Neural progenitor cell (in vitro differentiated cells): ENCODE measurements at regions not wholly inside any gene's neighbourhood (a gene's known extent, or its start where the extent isn't known, plus 50 kb on each side); places are given as distances from the start of the nearest gene placed in this dataset.
"Not testable (repeated sequence)": the region's sequence is repeated elsewhere in the genome, so short reads cannot be mapped to it uniquely, and the experiment has no call there.

Experiments
- DNase-seq: peaks from one replicate; pipeline ENCODE4 v3.0.0-alpha.2; 2016; ENCODE audit warnings: low spot score
- H2AFZ ChIP-seq: fragments of 200-600 bp; sonication (generic); replicated peaks from 2 replicates; pipeline ENCODE4 v1.6.1; 2016; ENCODE audit warnings: antibody characterized with exemption
- H3F3A ChIP-seq: fragments of 200-600 bp; sonication (generic); 2 replicates; pipeline ENCODE4 v1.6.1; 2016; ENCODE audit warnings: antibody characterized with exemption, low read depth
- H3K27ac ChIP-seq: fragments of 200-600 bp; sonication (generic); 2 replicates; pipeline ENCODE4 v1.5.1; 2016; ENCODE audit warnings: mild to moderate bottlenecking
- H3K27me3 ChIP-seq: fragments of 200-600 bp; sonication (generic); 2 replicates; pipeline ENCODE4 v1.6.1; 2016; ENCODE audit warnings: mild to moderate bottlenecking, moderate library complexity
- H3K36me3 ChIP-seq: fragments of 200-600 bp; sonication (generic); 2 replicates; pipeline ENCODE4 v1.5.1; 2016
- H3K4me1 ChIP-seq: fragments of 200-600 bp; sonication (generic); 2 replicates; pipeline ENCODE4 v1.6.1; 2016; ENCODE audit warnings: mixed run types
- H3K4me2 ChIP-seq: fragments of 200-600 bp; sonication (generic); 2 replicates; pipeline ENCODE4 v1.6.1; 2016
- H3K4me3 ChIP-seq: fragments of 200-600 bp; sonication (generic); 2 replicates; pipeline ENCODE4 v1.5.1; 2016
- H3K79me2 ChIP-seq: fragments of 200-600 bp; sonication (generic); 2 replicates; pipeline ENCODE4 v1.6.1; 2016; ENCODE audit warnings: low read depth
- H3K9ac ChIP-seq: fragments of 200-600 bp; sonication (generic); 2 replicates; pipeline ENCODE4 v1.6.1; 2016
- H3K9me3 ChIP-seq: fragments of 200-600 bp; sonication (generic); 2 replicates; pipeline ENCODE4 v1.5.1; 2016; ENCODE audit warnings: low read depth
- H4K20me1 ChIP-seq: fragments of 200-600 bp; sonication (generic); 2 replicates; pipeline ENCODE4 v1.6.1; 2016; ENCODE audit warnings: low read depth
- H3K27ac Mint-ChIP-seq: 3 replicates; pipeline ENCODE4 v1.8.0; 2021; ENCODE audit warnings: mixed read lengths
- H3K27me3 Mint-ChIP-seq: 2 replicates; pipeline ENCODE4 v1.8.0; 2022; ENCODE audit warnings: low read depth, mild to moderate bottlenecking, inconsistent platforms, moderate library complexity, mixed read lengths; ENCODE audit not compliant: insufficient read depth
- H3K36me3 Mint-ChIP-seq: 3 replicates; pipeline ENCODE4 v1.8.0; 2021; ENCODE audit warnings: mixed read lengths
- H3K4me1 Mint-ChIP-seq: 3 replicates; pipeline ENCODE4 v1.8.0; 2021; ENCODE audit warnings: mixed read lengths
- H3K4me3 Mint-ChIP-seq: 3 replicates; pipeline ENCODE4 v1.8.0; 2021; ENCODE audit warnings: mild to moderate bottlenecking, moderate library complexity, mixed read lengths
- H3K9me3 Mint-ChIP-seq: 3 replicates; pipeline ENCODE4 v1.8.0; 2020; ENCODE audit warnings: mixed read lengths
- EZH2 ChIP-seq: fragments of 200-600 bp; sonication (generic); IDR thresholded peaks from 2 replicates; pipeline ENCODE4 v1.6.1; 2017; ENCODE audit warnings: antibody characterized with exemption, mild to moderate bottlenecking, moderate library complexity
- EZH2phosphoT487 ChIP-seq: fragments of 200-600 bp; sonication (generic); IDR thresholded peaks from 2 replicates; pipeline ENCODE4 v1.6.1; 2017; ENCODE audit warnings: antibody characterized with exemption
- TF ChIP-seq, protein P1 (sequence below): fragments of 200-600 bp; sonication (generic); IDR thresholded peaks from 2 replicates; pipeline ENCODE4 v1.5.1; 2017; ENCODE audit warnings: antibody characterized with exemption, mild to moderate bottlenecking

DNA sequence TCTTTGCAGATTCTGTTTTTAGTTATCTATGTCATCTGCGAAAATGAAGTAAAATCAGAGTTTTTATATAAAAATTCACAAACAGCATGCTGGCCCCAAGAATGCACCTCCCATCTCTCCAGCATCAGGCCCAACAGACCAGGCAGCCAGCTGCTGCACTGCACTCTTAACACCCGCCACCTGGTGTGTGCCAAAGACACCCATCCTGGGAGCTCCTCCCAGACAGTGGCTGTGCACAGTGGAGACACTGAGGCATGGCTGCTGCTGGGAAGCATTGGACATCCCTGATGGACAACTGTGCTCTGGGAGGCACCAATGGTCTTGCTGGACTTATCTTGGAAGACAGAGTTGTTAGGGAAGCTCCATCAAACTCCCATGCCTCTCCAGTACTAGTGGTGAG is 817.2 kb downstream of the TMEM121 start:
- Histone ChIP-seq H3K9me3 (peaks cover 71% of the 10 kb centered on the region), H3K9ac (no peak overlapping the region), H3K4me3 (no peak overlapping the region), H3K4me2 (no peak overlapping the region), H3K27ac (no peak overlapping the region), H3K36me3 (no peaks in the 10 kb centered on the region), H3K79me2 (no peaks in the 10 kb centered on the region), H2AFZ (no peak overlapping the region), H4K20me1 (no peaks in the 10 kb centered on the region), H3K27me3 (no peaks in the 10 kb centered on the region), H3F3A (no peaks in the 10 kb centered on the region), H3K4me1 (no peaks in the 10 kb centered on the region)
- peaks cover 73% of the 10 kb centered on the region for H3K9me3 Mint-ChIP-seq
- H3K4me1 Mint-ChIP-seq, result no peaks in the 10 kb centered on the region
- H3K27ac Mint-ChIP-seq, result no peak overlapping the region
- no peaks in the 10 kb centered on the region for H3K36me3 Mint-ChIP-seq
- TF ChIP-seq EZH2phosphoT487 (no peak), EZH2 (no peak)
- TF ChIP-seq, protein P1, sequence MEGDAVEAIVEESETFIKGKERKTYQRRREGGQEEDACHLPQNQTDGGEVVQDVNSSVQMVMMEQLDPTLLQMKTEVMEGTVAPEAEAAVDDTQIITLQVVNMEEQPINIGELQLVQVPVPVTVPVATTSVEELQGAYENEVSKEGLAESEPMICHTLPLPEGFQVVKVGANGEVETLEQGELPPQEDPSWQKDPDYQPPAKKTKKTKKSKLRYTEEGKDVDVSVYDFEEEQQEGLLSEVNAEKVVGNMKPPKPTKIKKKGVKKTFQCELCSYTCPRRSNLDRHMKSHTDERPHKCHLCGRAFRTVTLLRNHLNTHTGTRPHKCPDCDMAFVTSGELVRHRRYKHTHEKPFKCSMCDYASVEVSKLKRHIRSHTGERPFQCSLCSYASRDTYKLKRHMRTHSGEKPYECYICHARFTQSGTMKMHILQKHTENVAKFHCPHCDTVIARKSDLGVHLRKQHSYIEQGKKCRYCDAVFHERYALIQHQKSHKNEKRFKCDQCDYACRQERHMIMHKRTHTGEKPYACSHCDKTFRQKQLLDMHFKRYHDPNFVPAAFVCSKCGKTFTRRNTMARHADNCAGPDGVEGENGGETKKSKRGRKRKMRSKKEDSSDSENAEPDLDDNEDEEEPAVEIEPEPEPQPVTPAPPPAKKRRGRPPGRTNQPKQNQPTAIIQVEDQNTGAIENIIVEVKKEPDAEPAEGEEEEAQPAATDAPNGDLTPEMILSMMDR, result no peak
- no peak overlapping the region for H3K4me3 Mint-ChIP-seq
- no peak for DNase-seq
- H3K27me3 Mint-ChIP-seq, result peaks cover 7% of the 10 kb centered on the region

DNA sequence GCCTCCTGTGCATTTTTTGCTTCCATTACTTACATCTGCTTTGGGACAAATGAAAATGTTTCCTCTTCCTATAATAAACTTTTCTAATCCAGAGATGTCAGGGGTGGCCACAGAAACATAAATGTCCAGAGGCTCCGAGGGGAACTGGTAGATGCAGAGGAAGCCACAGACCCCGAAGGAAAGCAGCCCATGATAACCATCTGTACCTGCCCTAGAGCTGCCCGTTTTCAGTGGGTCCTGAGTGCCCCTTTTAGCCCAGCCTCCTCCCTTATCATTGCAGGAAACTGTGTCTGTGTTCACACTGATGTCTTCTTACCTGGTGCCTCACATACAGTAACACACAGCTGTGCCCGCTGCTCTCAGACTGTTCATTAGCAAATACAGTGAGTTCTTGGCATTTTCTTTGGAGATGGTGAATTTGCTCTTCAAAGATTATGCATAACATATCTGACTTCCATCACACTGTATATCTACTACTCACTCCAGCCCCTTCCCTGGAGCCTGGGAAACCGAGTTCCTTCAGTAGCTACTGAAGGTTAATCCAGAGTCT is 817.8 kb downstream of the TMEM121 start:
- not testable (repeated sequence) for H3K36me3 Mint-ChIP-seq, H4K20me1 ChIP-seq, H3K36me3 ChIP-seq, H3K4me3 Mint-ChIP-seq, H3K27ac ChIP-seq, H3F3A ChIP-seq, H3K79me2 ChIP-seq, H3K9ac ChIP-seq, H3K4me1 ChIP-seq, H3K4me3 ChIP-seq, H3K27me3 Mint-ChIP-seq, H3K27ac Mint-ChIP-seq, H3K4me1 Mint-ChIP-seq, H3K4me2 ChIP-seq, H2AFZ ChIP-seq, H3K27me3 ChIP-seq, DNase-seq
- peaks cover 78% of the 10 kb centered on the region for H3K9me3 Mint-ChIP-seq
- H3K9me3 ChIP-seq, result peaks cover 70% of the 10 kb centered on the region

DNA sequence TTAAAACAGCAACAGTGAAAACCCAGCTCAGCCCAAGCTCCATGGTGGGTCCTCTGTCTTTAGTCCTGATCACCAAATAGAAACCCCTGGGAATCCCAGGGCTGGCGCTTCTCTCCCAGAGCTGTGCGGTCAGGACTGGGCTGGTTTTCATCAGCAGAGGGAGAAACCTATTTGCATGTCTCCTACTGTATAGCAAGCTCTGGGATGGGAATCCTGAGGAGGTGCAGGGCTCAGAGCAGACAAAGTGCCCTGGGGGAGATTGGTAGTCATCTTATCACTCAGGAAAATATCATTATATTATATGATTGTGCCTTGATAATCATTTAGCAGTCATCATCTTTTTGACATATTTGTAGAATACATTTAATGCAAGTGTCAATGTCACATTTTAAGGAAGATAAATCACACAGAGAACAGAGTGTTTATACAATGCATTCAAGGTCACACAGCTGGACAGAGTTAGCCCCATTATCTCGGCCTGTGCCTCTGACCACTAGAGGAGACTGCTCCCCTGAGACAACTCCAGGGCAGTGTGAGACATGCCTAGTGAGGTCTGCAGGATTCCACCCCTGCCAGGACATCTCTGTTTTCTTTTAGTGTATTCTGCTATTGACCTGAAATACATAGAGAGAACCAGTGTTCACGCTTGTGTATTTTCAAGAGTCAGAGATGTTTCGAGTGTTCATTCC is 818.6 kb downstream of the TMEM121 start:
- H3K27ac Mint-ChIP-seq, H2AFZ ChIP-seq, H3K4me3 Mint-ChIP-seq, DNase-seq, H3K27ac ChIP-seq, H3K9ac ChIP-seq, H3K4me1 ChIP-seq, H3K4me2 ChIP-seq, H3K4me1 Mint-ChIP-seq, H3K36me3 Mint-ChIP-seq, H4K20me1 ChIP-seq, H3F3A ChIP-seq, H3K27me3 ChIP-seq, H3K27me3 Mint-ChIP-seq, H3K79me2 ChIP-seq, H3K4me3 ChIP-seq, H3K36me3 ChIP-seq: not testable (repeated sequence)
- H3K9me3 ChIP-seq, result peaks cover 65% of the 10 kb centered on the region
- peaks cover 78% of the 10 kb centered on the region for H3K9me3 Mint-ChIP-seq

DNA sequence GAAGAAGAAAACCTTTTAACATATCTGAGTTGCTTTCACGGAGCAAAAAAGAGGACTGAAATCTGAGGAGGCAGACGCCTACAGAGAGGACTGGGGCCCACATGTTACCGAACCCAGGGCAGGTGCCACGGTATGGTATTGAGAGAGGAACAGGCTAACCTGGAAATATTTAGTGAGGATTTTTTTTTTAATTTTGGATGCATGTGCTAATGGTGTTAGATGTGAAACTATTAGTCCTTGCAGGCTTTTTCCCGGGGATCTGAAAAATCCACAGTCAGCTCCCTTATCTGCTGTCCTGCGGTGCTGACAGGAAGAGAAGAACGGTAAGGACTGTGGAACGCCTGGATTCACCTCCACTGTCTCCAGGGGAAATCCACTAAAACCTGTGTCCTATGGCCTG is 819.7 kb downstream of the TMEM121 start:
- Mint-ChIP-seq H3K4me1 (no peaks in the 10 kb centered on the region), H3K36me3 (no peaks in the 10 kb centered on the region), H3K27ac (no peak overlapping the region), H3K27me3 (peaks cover 7% of the 10 kb centered on the region), H3K4me3 (no peak overlapping the region), H3K9me3 (peaks cover 83% of the 10 kb centered on the region)
- H3F3A ChIP-seq, result no peaks in the 10 kb centered on the region
- H3K9ac ChIP-seq, result no peak overlapping the region
- H3K9me3 ChIP-seq, result peaks cover 67% of the 10 kb centered on the region
- no peaks in the 10 kb centered on the region for H4K20me1 ChIP-seq
- H3K4me1 ChIP-seq, result no peaks in the 10 kb centered on the region
- H3K27me3 ChIP-seq, result no peaks in the 10 kb centered on the region
- no peak for DNase-seq
- TF ChIP-seq, protein P1, result no peak
- TF ChIP-seq EZH2 (no peak), EZH2phosphoT487 (no peak)
- no peak overlapping the region for H3K4me3 ChIP-seq
- H3K4me2 ChIP-seq, result no peak overlapping the region
- no peak overlapping the region for H3K27ac ChIP-seq
- H3K36me3 ChIP-seq, result no peaks in the 10 kb centered on the region
- H2AFZ ChIP-seq, result no peak overlapping the region
- no peaks in the 10 kb centered on the region for H3K79me2 ChIP-seq
